ENCODE measurements at regions not wholly inside any gene's neighbourhood (a gene's known extent, or its start where the extent isn't known, plus 50 kb on each side); places are given as distances from the start of the nearest gene placed in this dataset.

GRCh38 chr18:78696698-78697435 is 282.8 kb upstream of the SALL3 start:
- no peak for DNase-seq (ENCODE audit: low read depth)
- TF ChIP-seq CTCF (conservative IDR thresholded peaks at IDR 0.05; ENCODE audit: low read depth, low read length): no peak
- H3K4me3 ChIP-seq (ENCODE audit: low read depth, low read length): no peak overlapping the region

GRCh38 chr18:78697446-78697845 is 282.2 kb upstream of the SALL3 start:
- TF ChIP-seq CTCF (conservative IDR thresholded peaks at IDR 0.05; ENCODE audit: low read depth, low read length): no peak
- no peak for DNase-seq (ENCODE audit: low read depth)

GRCh38 chr18:78698914-78699313 is 280.7 kb upstream of the SALL3 start:
- no peak for TF ChIP-seq CTCF (conservative IDR thresholded peaks at IDR 0.05; ENCODE audit: low read depth, low read length)
- no peak for DNase-seq (ENCODE audit: low read depth)
- no peak overlapping the region for H3K4me3 ChIP-seq (ENCODE audit: low read depth, low read length)

More at GRCh38 chr18:78697446-78697845, 282.2 kb upstream of the SALL3 start:
- H3K4me3 ChIP-seq (ENCODE audit: low read depth, low read length): no peak overlapping the region

DNA sequence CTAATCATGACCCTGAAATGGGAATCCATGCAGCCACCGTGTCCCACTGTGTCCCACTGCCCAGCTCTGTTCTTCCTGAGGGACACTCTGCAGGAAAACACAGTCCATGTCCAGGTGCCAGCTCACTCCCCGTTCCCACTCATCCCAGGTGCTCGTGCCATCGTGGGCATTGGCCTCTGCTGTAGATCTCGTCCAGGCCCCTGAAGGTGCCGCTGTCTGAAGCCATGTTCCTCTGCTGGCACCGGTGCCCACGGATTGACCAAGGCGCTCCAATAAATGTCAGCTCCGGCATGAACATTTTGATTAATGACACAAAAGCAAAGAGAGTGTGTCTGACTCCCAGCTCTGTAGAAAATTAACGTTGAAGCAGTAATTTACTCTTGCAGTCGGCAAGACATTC is 280.1 kb upstream of the SALL3 start:
- no peak for DNase-seq (ENCODE audit: low read depth)
- TF ChIP-seq CTCF (conservative IDR thresholded peaks at IDR 0.05; ENCODE audit: low read depth, low read length): no peak
- no peak overlapping the region for H3K4me3 ChIP-seq (ENCODE audit: low read depth, low read length)

DNA sequence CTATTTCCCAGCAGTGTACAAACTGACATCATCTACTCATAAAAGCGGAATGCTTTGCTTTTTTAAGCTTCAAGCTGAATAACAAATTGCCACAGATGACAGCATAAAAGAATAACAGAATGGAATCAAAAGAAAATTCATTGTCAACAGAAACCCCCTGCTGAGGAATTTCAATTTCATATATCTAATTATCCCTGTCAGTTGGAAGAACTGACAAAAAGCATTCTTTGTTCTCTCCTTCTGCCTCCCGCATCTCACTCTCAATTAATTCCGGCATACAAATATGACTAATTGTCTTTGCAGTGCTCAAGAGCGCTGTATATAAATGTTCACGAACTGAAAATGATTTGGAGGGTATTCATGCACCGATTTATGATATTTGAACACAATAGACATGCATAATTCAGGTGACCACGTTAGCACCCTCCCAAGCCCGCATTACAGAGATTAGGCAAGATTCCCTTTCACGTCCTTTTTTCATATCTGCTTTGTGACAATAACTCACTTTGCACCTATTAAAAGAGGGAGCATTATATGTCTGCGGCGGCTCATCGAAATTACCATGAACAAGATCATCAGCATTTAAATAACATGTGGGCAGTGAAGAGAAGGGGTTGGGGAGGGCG is 277.7 kb upstream of the SALL3 start:
- TF ChIP-seq CTCF (conservative IDR thresholded peaks at IDR 0.05; ENCODE audit: low read depth, low read length): no peak
- DNase-seq (ENCODE audit: low read depth): no peak
- H3K4me3 ChIP-seq (ENCODE audit: low read depth, low read length): no peak overlapping the region

DNA sequence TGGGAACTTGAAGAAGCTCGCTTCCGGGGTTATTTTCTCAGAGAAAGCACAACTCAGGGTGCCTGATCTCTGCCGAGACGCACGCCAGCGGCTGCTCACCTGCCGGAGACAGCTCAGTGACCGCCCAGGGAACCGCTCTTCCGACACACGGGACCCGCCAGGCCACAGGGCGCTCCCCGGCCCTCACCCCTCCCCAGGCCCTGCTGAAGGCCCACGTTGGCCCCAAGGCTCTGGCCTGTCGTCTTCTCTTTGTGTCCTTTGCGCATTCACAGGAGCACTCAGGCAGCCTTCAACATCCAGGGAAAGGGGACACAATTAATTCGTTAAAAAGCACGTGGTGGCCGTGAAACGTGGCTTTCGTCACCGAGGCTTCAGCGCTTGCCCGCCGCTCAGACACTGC is 276.3 kb upstream of the SALL3 start:
- H3K4me3 ChIP-seq (ENCODE audit: low read depth, low read length): no peak overlapping the region
- no peak for TF ChIP-seq CTCF (conservative IDR thresholded peaks at IDR 0.05; ENCODE audit: low read depth, low read length)
- no peak for DNase-seq (ENCODE audit: low read depth)
